VCaP (cell line): ENCODE measurements at regions not wholly inside any gene's neighbourhood (a gene's known extent, or its start where the extent isn't known, plus 50 kb on each side); places are given as distances from the start of the nearest gene placed in this dataset.

Experiments used
- H3K27ac ChIP-seq: fragments of 450-650 bp; 2 replicates; pipeline ENCODE4 v1.5.1; 2017
- TF ChIP-seq, protein P1 (sequence below): fragments of 450-650 bp; conservative IDR thresholded peaks from 2 replicates; pipeline ENCODE4 v1.5.1; 2017; ENCODE audit warnings: mild to moderate bottlenecking, moderate library complexity

DNA sequence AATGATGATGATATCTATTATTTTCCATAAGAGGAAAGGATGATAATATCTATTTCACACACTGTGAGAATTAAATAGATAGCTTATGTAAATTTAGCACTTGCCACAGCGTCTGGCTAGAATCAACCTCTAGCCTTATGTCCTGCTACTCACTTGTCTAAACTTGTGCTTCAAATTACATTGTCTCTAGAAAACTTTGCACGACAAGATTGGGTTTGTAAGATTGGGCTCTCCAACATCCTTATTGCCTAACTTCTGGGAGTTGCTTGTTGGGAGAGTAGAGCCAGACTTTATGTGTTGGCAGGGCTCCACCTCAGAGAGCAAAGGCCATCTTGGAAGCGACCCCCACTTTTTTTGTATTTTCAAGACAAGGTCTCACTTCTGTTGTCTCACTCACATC lies 50.0 kb upstream of the POGK start:
- TF ChIP-seq, protein P1, sequence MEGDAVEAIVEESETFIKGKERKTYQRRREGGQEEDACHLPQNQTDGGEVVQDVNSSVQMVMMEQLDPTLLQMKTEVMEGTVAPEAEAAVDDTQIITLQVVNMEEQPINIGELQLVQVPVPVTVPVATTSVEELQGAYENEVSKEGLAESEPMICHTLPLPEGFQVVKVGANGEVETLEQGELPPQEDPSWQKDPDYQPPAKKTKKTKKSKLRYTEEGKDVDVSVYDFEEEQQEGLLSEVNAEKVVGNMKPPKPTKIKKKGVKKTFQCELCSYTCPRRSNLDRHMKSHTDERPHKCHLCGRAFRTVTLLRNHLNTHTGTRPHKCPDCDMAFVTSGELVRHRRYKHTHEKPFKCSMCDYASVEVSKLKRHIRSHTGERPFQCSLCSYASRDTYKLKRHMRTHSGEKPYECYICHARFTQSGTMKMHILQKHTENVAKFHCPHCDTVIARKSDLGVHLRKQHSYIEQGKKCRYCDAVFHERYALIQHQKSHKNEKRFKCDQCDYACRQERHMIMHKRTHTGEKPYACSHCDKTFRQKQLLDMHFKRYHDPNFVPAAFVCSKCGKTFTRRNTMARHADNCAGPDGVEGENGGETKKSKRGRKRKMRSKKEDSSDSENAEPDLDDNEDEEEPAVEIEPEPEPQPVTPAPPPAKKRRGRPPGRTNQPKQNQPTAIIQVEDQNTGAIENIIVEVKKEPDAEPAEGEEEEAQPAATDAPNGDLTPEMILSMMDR, result no peak
- H3K27ac ChIP-seq, result no peak overlapping the region
